ENCODE measurements at regions not wholly inside any gene's neighbourhood (a gene's known extent, or its start where the extent isn't known, plus 50 kb on each side); places are given as distances from the start of the nearest gene placed in this dataset.
"Not testable (repeated sequence)": the region's sequence is repeated elsewhere in the genome, so short reads cannot be mapped to it uniquely, and the experiment has no call there.

GRCh38 chr4:53877096-53877495 lies 187.3 kb downstream of the CHIC2 start:
- DNase-seq (ENCODE audit: low read depth in 2 of 2), result not testable (repeated sequence)

GRCh38 chr4:53866055-53866454 lies 198.3 kb downstream of the CHIC2 start:
- DNase-seq (ENCODE audit: low read depth in 2 of 2), result no peak

- DNase-seq (ENCODE audit: low read depth in 2 of 2), result no peak
Observed at GRCh38 chr4:53865054-53865453, 199.4 kb downstream of the CHIC2 start.

- DNase-seq (ENCODE audit: low read depth in 2 of 2), result no peak
Observed at GRCh38 chr4:53863736-53864365, 200.6 kb downstream of the CHIC2 start.

DNA sequence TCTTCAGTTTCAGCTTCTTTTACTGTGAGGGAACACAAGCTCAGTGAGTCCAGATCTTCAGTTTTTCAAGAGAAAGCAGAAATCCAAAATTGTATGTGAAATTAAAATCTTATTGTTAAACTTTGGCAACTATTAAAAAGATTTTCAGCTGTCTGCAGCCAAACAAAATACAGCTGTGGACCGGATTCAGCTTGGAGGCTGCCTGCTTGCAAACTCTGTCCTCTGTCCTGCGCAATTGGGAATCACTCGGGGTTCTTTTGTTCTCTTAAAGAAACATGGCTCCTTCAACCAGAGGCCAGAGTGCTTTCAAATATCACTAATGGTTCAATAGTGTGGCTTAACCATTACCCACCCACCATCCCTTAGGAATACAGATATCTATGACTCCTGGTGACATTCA lies 201.2 kb downstream of the CHIC2 start:
- no peak for DNase-seq (ENCODE audit: low read depth in 2 of 2)

DNA sequence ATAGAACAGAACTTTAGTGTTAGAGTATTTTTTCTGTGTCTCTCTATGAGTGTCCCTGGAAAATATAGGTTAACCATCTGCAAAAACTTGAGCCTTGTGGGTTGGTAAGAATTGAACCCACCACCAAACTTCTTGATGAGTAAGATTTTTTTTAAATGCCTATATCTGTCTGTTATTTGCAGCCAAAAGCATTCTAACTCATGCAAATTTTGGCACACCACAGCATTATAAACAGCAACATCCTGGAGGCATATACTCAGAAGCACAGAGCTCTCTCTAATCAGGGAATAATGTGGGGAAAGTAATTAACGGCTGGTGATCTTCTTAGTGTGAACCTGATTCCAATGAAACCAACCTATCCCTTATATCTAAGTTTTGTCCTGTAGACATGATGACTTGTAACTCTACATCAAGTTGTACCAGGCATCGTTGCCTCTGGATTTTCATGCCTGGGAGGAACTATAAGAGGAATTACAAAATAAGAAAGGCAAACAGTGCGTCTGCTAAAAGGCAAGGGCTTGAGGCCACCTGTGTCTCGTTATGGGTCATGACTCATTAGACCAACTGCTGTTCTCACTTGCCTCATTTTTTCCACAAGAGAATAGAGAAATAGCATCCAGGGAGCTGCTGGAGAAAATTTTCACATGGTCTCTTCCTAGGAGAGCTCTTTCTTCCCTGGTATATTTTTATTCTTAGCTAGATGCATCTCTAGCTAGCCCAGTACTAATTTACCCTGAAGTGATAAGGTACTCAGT lies 202.4 kb downstream of the CHIC2 start:
- no peak for DNase-seq (ENCODE audit: low read depth in 2 of 2)

DNA sequence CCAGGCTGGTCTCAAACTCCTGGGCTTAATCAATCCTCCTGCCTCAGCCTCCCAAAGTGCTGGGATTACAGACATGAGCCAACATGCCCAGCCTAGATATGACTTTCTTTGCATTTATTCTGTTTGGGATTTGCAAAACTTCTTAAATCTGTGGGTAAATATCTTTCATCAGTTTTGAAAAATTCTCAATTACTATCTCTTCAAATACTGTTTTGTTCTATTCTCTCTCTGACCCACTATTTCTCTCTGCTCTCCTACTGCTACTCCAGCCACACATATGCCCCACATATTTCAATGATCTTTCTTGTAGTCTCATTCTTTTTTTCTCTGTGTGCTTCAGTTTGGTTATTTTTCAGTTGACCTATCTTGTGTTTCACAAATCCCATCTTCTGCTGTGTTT lies 205.1 kb downstream of the CHIC2 start:
- DNase-seq (ENCODE audit: low read depth in 2 of 2), result no peak

GRCh38 chr4:53858744-53859143 lies 205.7 kb downstream of the CHIC2 start:
- DNase-seq (ENCODE audit: low read depth in 2 of 2), result no peak

DNA sequence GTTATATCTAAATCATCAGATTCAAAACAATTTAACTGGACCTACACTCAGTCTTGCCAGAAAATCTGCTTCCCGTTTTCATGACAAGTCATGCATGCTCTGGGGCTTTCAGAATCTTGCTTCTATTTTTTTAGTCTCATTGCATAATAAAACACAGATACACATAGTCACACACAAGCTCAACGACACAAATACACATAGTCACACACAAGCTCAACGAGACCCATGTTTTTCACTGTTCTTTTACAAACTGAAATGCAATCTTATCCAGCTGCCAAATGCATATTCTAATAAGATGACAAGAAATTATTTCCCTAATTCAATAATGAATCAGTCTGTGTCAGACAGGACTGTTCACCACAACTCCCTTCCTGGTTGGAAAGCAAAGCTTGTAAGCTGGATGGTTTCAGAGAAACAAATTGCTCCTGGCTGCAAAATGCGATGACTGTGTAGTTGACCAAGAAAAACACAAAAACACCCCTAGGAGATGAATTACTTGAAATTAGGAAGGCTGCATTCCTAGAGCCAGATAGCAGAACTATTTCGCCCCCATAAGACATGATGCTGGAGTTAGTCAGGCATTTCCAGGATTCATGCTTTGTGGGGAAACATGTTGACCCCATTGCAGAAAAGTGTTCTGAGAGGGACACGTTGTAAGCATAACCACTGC lies 208.7 kb downstream of the CHIC2 start:
- no peak for DNase-seq (ENCODE audit: low read depth in 2 of 2)

DNA sequence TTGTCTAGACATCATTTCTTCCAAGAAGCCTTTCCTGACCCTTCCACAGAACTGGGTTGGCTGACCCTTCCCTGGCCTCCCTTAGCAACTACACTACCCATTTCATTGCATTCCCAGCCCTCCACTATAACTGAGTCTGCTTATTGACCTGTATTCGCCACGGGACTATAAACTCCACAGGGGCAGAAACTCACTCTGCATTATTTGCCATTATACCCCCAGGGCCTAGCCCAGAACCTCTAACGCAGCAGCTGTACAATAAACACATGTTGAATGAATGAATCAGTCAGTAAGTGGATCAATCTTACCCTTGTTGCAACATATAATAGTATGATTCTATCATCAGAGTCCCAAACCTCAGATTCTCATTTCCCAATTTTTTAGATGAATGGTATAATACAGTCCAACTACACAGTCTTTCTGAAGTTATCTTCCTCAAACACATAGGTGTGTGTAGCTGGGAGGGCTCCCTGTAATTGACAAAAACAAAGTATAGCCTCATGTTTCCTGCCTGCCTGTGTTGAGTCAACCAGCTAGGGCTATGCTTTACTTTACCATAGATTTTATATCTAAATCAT lies 209.3 kb downstream of the CHIC2 start:
- no peak for DNase-seq (ENCODE audit: low read depth in 2 of 2)

DNA sequence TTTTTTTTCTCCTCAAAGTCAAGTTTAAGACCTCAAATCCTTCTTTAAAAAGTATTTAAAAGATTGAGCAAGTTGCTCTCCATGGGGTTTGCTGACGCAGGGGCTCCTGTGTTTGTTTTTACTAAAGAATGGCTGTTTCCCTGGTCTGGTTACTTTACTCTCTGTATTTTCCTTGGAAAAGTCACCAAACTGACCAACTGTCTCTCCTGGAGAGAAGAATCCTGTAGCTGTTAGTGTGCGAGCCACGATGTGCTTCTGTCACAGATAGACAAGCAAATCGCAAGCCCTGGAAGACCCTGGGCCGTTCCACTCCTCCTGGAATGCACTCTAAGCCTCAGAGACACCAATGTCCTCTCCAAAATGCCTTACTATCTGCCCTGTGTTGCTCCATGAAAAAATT lies 212.1 kb downstream of the CHIC2 start:
- DNase-seq (ENCODE audit: low read depth in 2 of 2), result no peak

DNA sequence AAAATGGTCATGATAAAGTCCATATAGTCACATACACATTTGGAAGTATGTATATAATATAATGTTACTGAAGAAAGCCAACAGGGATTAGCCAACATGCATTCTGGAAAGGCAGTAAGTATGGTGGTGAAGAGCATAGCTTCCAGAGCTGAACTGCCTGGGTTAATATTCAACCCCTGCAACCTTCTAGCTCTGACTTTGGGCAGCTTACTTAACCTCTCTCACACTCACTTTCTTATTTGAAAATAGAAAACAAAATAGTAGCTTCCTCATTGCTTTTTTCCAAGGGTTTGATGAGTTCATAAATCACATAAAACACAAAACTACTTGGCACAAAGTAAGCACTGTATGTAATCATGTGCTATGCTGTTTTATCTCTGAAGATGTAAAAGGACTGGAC lies 216.4 kb downstream of the CHIC2 start:
- no peak for DNase-seq (ENCODE audit: low read depth in 2 of 2)

GRCh38 chr4:53844551-53844950 lies 219.9 kb downstream of the CHIC2 start:
- no peak for DNase-seq (ENCODE audit: low read depth in 2 of 2)

DNA sequence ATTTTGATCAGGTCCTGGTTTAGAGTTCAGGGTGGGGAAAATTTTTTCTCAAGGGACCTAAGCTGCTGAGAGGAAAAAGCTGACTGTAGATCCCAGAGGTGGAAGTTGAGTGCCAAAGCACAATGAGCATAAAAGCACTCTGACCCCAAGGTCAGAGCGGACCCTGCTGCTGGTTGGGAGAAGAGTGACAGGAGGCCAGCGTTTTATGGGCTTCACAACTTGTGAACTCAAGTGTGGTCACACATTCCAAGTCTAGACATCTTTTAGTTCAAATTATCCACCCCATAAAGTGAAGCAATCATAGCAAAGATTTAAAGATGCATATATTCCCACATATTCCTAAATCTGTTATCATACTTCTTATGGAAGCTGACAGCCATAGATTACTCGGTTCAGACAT lies 220.3 kb downstream of the CHIC2 start:
- no peak for DNase-seq (ENCODE audit: low read depth in 2 of 2)

DNA sequence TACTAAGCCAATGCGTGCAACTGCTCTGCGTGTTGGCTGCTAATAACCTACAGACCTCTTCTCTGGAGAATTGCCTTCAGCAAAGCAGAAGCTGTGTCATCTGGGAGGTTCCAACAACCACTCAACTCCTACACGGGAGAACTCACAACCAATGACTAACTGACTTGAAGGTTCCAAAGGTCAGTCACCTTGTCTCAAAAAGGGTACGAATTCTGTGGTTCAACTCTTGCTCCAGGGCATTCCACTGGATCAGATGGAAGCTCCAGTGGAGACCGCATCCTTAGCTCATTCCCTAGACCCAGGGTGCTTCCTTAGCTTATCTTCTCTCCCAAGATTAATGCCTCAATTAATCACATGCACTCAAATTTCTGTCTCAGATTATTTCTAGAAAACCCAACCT lies 222.7 kb downstream of the CHIC2 start:
- no peak for DNase-seq (ENCODE audit: low read depth in 2 of 2)

DNA sequence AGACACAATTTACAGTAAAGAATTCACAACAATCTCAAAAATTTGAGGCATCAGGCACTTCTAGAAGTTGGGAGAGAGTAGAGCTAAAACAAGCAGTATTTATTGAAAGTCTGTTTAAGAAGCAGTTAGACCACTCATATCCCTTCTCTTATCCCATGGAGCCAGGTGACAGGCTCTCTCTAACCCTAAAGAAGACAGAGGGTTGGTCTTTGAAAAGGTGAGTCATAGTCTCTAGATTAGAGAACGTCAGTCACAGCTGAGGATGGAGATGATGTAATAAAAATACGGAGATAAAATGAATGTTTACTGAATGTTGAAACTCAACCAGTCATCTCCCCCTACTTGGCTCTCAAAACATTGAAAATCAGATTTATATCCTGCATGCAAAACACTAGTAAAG lies 223.8 kb downstream of the CHIC2 start:
- DNase-seq (ENCODE audit: low read depth in 2 of 2), result no peak

GRCh38 chr4:53833302-53834003 lies 231.0 kb downstream of the CHIC2 start:
- DNase-seq (ENCODE audit: low read depth in 2 of 2), result not testable (repeated sequence)

DNA sequence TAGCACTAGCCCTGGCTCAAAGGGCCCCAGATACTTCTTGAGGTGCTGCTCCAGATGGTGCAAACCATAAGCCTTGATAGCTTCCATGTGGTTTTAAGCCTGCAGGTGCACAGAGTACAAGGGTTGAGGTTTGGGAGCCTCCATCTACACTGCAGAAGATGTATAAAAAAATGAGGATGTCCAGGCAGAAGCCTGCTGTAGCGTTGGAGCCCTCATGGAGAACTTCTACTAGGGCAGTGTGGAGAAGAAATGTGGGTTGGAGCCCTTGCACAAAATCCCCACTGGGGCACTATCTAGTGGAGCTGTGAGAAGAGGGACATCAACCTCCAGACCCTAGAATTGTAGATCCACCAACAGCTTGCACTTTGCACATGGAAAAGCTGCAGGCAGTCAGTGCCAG lies 231.9 kb downstream of the CHIC2 start:
- DNase-seq (ENCODE audit: low read depth in 2 of 2), result no peak

DNA sequence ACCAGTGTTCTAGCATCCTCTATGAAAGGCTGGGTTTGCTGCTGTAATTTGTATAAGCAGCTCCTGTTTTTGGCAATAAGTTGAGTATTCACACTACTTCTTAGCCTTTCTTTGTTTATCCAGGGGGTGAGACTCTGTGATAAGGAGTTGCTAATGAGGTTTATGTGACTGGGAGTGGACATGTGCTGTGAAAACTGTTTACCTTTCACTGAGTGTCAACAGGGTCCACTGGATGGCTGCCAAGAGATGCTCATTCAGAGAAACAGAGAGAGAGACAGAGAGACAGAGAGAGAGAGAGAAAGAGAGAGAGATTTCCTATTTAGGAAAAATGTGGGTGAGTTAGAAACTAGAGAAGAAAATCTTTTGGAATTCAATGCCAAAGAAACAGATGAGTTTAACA lies 233.9 kb downstream of the CHIC2 start:
- DNase-seq (ENCODE audit: low read depth in 2 of 2), result no peak

- DNase-seq (ENCODE audit: low read depth in 2 of 2), result no peak
Observed at GRCh38 chr4:53821179-53821851, 230.0 kb upstream of the LNX1 start.

DNA sequence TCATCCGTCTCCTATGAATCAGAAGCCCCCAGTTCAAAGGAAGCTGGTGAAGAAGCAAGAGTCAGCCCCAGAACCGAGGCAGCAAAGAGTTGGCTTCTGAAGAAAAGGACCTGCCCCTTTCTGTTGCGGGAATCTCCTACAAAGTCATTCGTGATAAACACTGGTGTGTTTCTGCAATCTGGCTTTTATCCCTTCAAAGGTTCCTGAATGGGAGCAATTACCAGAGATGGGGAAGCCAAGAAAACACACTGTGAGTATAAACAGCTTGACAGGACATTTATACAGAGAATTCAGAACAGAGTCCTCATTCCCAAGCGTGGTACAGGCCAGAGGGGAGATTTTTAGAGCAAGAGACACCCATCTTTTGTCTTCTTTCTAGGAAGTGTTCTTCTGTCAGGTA lies 226.8 kb upstream of the LNX1 start:
- no peak for DNase-seq (ENCODE audit: low read depth in 2 of 2)

DNA sequence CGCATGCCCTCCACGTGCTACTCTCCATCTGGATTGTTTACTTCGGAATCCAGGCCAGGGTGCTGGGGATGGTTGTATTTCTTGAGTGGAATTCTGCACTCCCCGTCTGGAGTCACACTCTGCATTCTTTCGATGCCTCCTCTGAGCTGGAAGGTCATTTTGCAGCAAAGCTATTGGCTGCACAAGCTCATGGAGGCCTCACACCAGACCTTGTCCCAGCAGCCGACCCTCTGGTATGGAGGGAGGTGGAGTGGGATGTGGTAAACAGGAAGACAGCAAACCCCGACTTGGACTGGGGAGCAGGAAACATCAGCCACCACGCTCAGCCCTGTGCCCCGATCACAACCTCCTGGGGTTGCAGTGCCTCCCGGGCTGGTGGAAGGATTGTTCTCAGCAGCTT lies 225.3 kb upstream of the LNX1 start:
- no peak for DNase-seq (ENCODE audit: low read depth in 2 of 2)
